HG03139 (cell line): ENCODE measurements at regions not wholly inside any gene's neighbourhood (a gene's known extent, or its start where the extent isn't known, plus 50 kb on each side); places are given as distances from the start of the nearest gene placed in this dataset.
"Not testable (repeated sequence)": the region's sequence is repeated elsewhere in the genome, so short reads cannot be mapped to it uniquely, and the experiment has no call there.

Experiments used
- ATAC-seq: cut with Tn5 transposase; IDR thresholded peaks from one replicate; pipeline ENCODE4 v1.9.1; 2021; ENCODE audit not compliant: unreplicated experiment

DNA sequence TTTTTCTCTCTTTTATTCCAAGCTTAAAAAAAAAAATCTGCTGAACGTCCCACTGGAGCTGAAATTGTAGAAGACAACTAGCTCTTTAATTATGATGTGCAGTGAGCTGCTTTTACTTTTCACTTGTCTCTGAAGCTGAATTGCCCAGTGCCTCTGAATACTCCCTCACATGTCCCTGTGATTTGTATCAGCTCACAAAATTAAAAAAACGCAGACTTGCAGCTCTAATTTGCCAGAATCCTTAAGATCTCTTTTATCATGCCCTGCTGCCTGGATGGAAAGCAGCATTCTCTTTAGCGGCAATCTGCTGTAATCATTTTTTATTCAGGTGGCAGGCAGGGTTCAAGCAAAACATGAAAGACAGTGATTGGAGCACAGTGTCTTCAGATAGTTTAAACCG lies 443.8 kb upstream of the SPTLC3 start:
- no peak for ATAC-seq

DNA sequence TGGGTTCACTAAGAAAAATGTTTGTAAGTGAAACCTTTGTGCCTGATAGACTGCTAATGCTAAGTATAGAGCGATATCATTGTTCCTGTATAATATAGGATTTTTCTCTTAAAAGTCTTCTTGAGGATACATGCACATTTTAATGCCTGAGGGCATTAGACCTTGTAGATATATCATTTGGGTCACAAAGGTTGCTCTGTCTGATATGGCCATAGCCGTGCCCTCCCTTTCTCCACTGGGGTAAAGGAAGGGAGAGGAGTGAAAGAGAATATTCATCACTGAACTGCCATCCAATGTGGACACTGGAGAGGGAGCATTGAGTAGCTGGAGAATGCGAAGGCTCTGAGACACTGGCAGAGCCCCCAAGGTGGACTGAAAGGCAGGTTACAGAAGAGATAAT lies 442.2 kb upstream of the SPTLC3 start:
- no peak for ATAC-seq

DNA sequence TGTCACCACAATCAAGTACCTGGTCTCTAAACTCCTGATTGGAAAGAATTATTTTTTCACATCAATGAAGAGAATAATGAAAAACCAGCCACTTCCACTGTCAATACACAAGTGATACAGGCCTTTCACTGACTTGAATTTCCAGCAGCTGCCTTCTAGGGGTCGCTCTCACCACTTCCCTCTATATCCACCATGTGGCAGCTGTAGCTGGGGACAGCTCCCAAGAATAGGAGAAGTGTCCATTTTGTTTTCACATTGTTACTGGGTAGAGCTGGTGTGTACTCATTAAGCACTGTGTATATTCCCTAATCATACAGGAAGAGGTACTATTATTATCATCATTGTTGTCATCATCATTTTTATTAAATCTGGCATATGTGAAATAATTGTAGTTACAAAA lies 438.4 kb upstream of the SPTLC3 start:
- ATAC-seq: no peak

DNA sequence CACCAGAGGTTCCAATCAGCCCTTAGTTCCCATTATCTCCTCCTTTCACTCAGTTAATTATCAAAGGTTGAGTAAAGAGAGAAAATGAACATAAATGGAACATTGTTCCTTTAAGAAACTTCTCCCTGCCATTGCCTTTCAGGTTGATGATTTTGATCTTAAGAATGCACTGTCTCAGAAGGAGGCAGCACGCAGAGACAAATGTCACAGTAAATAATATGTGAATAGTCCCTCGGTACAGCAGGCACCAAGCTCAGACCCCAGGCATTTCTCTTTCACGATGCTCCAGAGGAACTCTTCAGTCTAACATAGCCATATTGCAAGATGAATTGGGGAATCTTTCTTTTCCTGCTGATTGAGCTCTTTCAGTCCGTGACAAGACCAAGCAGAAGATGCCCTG lies 435.3 kb upstream of the SPTLC3 start:
- ATAC-seq: no peak

DNA sequence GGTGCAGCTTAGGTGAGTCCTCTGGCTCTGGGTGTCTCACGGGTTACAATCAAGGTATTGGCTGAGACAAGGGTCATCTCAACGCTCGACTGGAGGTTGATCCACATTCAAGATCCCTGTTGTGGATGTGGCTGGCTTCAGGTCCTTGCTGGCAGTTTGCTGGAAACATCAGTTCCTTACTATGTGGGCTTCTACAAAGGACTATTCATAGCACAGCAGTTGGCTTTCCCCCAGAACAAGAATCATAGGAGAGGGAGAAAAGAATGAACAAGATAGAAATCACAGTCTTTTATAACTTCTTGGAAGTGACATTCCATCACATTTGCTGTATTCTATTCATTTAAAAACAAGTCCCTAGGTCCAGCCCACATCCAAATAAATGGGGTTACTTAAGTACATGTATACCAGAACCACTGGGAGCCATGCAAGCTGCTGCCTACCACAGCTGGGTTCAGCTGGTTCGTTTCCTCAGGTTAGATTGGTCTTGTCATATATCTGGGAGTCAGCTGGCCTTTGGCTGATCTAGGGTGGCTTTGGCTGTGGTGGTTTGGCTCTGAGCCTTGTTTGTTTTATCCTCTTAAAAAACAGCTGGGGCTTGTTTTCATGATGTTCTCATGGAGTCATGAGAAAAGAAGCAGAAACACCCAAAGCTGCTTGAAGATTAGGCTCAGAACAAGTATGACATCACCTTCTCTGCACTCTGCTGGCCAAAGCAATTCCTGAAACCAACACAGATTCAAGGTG lies 433.2 kb upstream of the SPTLC3 start:
- no peak for ATAC-seq

DNA sequence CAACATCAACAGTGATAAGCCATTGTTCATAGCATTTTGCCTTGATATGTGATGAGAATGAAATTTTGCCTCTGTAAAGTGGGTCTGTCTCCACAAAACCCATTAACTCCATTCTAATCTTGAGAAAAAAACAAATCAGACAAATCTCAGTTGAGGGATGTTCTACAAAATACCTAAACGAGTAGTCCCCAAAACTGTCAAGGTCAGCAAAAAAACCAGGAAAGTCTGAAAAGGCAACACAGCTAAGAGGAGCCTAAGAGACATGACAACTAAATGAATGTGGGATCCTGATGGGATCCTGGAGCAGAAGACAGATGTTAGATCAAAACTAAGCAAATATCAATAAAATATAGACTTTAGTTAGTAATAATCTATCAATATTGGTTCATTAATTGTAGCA lies 431.6 kb upstream of the SPTLC3 start:
- no peak for ATAC-seq

DNA sequence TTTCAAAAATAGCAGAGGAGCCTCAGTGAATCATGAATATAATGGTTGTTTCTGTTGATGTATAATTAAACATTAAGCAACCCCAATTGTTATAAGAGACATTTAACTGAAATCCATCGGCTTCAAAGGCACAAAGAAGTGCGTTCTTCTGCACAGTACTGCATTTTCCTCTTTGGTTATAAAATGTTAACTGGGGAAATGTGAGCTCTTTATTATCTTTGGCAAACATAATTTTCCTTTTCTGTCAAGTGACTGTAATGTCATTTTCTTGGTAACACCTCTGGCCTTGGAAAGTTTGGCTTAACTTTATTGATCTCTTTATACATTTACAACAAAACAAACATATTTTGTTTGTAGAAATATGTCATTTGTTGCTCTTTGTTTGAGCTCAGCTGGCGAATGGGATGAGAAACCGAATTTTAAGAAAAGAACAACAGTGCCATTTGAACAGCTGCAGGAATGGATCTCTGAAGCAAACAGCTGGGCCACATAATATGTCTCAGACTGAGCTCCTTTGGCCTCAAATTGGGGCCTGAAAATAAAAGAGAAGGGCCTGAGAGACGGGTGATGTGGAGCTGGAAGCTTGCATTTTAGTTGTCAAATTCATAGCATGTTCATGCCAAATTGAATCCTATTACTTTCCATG lies 427.0 kb upstream of the SPTLC3 start:
- no peak for ATAC-seq

DNA sequence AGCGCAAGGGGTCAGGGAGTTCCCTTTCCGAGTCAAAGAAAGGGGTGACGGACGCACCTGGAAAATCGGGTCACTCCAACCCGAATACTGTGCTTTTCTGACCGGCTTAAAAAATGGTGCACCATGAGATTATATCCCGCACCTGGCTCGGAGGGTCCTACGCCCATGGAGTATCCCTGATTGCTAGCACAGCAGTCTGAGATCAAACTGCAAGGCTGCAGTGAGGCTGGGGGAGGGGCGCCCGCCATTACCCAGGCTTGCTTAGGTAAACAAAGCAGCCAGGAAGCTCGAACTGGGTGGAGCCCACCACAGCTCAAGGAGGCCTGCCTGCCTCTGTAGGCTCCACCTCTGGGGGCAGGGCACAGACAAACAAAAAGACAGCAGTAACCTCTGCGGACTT lies 426.1 kb upstream of the SPTLC3 start:
- not testable (repeated sequence) for ATAC-seq

DNA sequence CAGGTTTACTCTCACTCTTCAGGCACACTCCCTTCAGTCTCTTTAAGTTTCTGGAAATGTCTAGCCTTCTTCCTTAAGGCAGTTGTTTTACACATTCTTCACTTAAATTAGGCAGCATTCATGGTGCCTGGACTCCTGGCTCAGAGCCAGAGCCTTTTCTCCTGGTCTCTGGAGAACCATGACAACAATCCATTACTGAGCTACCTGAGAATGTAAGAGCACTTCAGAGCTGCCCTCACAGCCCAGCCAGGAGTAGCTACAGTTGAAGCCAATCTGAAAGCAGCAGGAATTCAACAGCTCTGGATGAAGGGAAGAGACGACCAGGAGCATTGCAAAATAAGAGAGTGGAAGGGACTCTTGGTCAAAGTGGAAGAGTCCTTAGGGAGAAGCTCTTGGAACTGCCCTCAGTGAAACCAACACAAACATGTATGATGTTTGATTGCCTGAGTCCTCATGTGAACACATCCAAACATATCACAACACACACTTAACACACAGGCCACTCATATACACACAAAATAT lies 416.8 kb upstream of the SPTLC3 start:
- no peak for ATAC-seq

DNA sequence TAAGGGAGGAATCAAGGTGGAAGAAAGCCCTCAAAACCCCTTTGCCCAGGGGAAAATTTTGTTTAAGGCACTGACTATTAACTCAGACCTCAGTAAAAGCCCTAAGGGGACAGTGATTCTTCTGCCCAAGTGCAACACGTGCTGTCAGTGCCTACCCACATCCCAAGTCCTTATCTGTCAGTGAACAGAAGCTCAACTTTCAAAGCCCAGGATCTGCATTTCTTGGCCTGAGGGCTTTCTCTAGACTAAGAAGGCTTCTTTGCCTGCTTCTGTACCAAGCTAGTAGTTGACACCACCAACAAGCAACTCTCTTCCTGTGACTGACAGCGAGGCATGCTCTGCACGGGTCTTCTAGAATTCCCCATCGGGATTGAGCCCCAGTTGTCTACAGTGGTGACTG lies 416.0 kb upstream of the SPTLC3 start:
- no peak for ATAC-seq

DNA sequence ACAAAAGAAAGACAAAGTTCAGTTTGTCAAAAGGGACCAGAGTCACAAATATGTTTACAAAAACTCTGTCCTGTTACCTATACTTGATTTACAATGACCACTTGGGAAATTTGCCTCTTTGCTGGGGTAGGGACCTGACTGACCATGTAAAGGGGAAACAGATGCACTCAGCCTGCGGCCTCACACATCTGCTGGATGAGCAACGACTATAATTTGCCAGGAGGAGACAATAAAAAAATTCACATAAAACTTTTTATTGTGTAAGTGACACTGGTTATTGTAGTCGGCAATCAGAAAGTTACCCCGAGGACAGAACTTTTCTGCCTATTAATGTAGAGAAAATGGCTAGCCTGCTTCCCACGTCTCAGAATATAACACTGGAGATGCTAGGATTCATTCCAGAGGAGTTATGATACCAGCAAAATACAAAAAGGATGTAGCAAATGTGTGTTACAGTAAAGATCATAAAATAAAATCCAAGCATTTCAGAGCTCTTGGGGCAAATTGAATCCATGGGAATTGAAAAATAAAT lies 415.4 kb upstream of the SPTLC3 start:
- no peak for ATAC-seq

DNA sequence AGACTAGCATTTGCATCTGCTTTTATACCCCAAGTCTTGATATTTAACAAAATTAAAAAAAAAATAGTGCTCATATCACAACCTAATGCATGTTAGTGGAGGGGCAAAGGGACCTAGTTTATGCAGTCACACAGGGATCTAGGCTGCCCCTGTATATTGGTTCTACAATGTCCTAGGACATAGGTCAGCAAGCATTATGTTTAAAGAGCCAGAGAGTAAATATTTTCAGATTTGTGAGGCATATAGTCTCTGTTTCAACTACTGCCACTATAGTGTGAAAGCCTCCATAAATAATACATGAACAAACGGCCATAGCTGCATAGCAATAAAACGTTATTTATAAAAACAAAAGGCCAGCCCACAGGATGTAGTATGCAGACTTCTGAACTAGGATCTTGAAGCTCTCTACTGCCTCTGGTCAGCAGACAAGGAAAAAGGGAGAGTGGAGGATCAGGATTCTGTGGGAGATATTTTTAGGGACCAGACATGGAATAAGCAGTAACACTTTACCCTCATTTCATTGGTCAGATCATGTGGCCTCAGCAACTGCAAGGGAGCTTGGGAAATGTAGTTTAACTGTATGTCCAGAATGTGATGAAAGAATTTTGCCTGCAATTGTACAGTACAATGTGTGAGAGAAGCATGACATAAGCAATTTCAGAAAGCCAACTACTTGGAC lies 414.2 kb upstream of the SPTLC3 start:
- no peak for ATAC-seq

DNA sequence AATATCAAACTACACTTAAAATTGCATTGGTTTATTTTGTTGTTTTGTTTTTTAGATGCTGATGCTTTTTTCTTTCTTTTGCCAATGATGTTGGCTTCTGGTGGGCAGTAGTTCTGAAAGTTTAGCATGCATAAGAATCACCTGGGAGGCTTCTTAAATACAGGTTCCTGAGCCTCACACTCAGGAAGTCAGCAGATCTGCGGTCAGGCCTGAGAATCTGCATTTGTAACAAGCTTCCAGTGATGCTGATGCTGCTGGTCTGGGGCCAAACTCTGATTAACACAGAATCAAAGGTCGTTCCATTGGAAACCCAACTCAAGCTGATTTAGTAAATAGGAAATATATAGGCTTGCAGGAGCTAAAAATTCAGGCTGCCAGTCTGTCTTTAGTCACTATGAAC lies 412.9 kb upstream of the SPTLC3 start:
- ATAC-seq: no peak

DNA sequence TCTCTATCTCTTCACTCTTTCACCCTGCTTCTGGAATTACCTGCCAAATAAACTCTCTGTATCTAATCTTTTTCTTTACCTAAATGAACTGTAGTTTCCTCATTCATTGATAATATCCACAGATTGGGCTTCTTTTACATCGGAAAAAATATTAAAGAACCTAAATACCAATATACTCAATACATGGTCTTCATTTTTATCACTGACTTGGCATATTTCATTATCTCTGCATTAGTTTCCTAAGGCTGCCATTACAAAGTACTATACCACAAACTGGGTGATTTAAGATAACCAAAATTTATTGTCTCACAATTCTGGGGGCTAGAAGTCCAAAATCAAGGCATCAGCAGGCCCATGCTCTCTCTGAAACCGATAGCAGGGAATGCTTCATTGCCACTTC lies 411.9 kb upstream of the SPTLC3 start:
- no peak for ATAC-seq

DNA sequence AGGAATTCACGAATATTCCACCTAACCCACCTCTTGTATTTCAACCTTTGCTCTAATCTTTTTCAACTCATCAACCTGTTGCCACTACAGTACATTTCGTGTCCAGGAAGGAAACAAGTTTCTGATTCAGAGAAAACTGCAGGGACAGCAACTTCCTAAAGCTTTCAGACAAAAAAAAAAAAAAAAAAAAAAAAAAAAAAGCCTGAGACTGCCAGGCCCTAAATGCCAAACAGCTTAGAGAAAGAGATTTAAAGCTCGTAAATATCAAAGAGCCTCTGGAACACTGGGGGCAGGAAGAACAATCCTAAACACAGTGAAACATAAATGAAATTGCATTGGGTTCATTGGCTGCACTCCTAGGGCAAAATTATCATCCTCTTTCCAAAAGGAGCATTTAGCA lies 411.2 kb upstream of the SPTLC3 start:
- no peak for ATAC-seq

DNA sequence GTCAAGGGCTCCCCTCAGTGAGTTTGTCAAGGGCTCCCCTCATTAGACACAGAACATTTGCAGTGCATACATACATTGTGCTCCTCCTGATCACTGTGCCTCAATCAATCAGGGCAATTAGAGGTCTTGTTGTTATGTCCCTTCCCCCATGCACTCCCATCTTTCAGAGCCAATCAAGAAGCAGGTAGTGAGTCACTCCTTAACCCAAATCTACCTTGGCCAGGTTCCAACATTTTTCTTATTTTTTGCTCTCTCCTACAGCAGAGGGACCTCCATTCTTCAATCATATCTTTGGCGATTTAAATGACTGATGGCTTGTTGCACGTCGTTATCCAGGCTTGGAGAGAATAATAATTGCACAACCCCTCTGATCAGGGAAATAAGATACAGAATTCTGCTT lies 409.9 kb upstream of the SPTLC3 start:
- no peak for ATAC-seq

DNA sequence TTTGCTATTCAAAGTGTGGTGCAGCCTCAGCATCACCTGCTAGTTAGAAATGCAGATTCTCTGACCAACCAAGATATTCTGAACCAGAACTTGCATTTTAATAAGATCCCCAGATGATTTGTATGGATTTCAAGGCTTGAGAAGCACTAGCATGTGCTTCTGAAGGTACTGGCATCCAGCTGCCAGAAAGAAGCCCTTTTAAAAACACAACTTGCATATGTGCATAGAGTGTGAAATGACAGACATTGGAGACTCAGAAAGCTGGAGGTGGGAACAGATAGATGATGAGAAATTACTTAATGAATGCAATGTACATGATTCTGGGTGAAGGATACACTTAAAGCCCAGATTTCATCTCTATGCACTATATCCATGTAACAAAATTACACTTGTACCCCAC lies 409.3 kb upstream of the SPTLC3 start:
- no peak for ATAC-seq

DNA sequence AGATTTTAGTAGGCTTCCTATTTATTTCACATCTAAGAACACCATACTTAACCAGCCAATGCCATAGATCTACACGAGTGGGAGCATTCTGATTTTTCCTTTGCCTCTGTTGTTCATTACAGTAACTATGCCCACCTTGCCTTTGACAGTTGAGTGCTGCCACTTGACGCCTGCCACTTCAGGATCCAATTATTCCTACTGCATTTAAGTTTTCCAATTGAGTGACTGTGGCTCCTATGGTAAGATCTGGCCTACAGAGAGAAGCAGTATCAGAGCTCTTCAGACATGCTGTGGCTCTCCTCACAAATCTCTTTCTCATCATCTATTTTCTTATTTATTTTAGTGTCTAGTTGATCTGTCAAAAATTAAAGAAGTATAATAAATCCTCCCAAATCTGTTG lies 403.0 kb upstream of the SPTLC3 start:
- ATAC-seq: no peak

DNA sequence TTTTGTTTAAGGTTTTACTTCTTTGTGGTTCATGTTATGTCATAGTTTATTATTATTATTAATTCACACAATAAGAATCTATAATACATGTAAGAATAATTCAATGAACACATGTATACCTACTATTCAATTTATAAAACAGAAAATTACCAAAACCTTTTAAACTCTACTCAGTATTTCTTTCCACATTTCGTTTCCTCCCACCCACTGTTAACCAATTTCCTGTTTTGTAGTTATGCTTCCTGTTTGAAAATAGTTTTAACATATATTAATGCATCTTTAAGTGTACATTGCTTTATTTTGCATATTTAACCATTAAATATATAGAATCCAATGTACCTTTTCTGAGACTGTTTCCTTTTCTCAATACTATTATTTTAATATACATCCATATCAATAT lies 397.9 kb upstream of the SPTLC3 start:
- ATAC-seq: no peak

DNA sequence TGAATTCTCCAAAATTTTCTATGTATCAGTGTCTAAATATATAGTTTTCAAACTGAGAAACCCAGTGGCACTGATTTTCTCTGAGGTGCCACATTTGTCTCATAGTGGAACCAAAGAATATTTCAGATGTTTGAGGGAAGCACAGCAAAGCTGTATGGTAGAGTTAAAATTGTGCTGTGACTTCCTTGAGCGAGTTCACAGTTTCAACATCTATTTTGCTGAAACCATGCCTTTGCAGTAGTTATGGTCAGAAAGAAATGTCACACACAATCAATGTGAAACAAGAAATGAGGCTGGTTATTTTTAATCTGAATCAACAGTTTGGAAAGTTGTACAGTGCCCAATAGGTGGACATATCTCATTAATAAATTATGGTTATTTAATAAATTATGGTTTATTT lies 394.0 kb upstream of the SPTLC3 start:
- ATAC-seq: no peak

DNA sequence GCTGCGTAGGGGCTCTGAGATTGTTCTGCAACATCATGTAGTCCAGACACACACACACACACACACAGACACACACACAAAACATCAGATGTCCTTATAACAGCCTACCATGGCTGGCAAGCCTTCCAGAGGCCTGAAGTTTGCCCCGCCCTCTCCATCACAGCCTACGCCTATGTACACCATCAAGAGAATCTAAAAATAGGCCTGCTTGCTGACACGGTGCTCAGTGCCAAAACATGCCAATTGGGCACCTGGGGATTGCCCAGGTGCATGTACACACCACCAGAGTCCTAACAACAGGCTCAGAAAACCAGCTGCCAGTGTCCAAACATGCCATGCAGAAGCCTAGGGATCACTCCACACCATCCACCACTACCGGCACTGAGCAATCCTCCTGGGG lies 391.7 kb upstream of the SPTLC3 start:
- no peak for ATAC-seq

DNA sequence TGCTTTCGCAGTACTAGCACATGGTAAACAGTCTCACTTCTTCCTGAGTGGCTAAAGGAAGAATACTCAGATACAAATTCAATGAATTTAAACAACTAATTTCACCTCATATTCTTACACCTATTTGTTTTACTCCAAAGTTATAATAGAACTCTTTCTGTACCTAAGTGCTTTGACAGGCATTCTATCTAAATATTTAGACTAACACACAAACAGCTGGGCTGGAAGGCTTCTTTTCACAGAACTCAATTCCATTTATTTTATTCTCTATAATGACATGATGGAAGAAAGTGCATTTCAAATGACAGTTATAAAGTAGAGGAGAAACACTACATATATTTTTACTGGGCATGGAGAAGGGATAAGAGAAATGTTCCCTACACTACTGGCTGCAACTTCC lies 384.9 kb upstream of the SPTLC3 start:
- ATAC-seq: no peak
